HepG2 (cell line): ENCODE measurements at regions not wholly inside any gene's neighbourhood (a gene's known extent, or its start where the extent isn't known, plus 50 kb on each side); places are given as distances from the start of the nearest gene placed in this dataset.
A peak's percentile ranks its signal among the peaks of the same experiment; 100 is the strongest.

Experiments
- ATF6 ChIP-seq: sonication (generic); formaldehyde crosslinking; conservative IDR thresholded peaks from 2 replicates; pipeline ENCODE4 v1.4.0; 2020; ENCODE audit warnings: missing genetic modification reagents
- FIP1L1 ChIP-seq: fragments of 200-400 bp; formaldehyde crosslinking; IDR thresholded peaks from 2 replicates; pipeline ENCODE4 v1.6.1; 2018; ENCODE audit warnings: low read depth, mild to moderate bottlenecking, low read length, moderate library complexity, borderline replicate concordance; ENCODE audit not compliant: insufficient read depth
- FLYWCH1 ChIP-seq: sonication (generic); formaldehyde crosslinking; IDR thresholded peaks from 2 replicates; pipeline ENCODE4 v1.8.1; 2023; ENCODE audit warnings: mild to moderate bottlenecking, missing genetic modification reagents
- GZF1 ChIP-seq: sonication (generic); formaldehyde crosslinking; IDR thresholded peaks from 2 replicates; pipeline ENCODE4 v1.5.1; 2020; ENCODE audit warnings: mild to moderate bottlenecking, missing genetic modification reagents
- IRF1 ChIP-seq: sonication (generic); formaldehyde crosslinking; IDR thresholded peaks from 2 replicates; pipeline ENCODE4 v1.4.0; 2020; ENCODE audit warnings: low read depth, mild to moderate bottlenecking, missing genetic modification reagents
- KAT7 ChIP-seq: IDR thresholded peaks from 2 replicates; pipeline ENCODE4 v1.6.1; 2018; ENCODE audit warnings: borderline replicate concordance, missing compliant biosample characterization
- KDM1A ChIP-seq: IDR thresholded peaks from 2 replicates; pipeline ENCODE4 v1.6.1; 2016; ENCODE audit warnings: missing compliant biosample characterization
- MAX ChIP-seq: IDR thresholded peaks from 2 replicates; pipeline ENCODE4 v1.6.1; 2012; ENCODE audit warnings: inconsistent platforms
- MYC ChIP-seq: sonication (generic); formaldehyde crosslinking; IDR thresholded peaks from 2 replicates; pipeline ENCODE4 v1.9.0; 2021; ENCODE audit warnings: missing genetic modification reagents, borderline replicate concordance
- POLR2AphosphoS2 ChIP-seq: IDR thresholded peaks from 2 replicates; pipeline ENCODE4 v1.6.1; 2011; ENCODE audit warnings: low read depth, low read length, improper control_type of control experiment
- POLR2G ChIP-seq: fragments of 200-400 bp; formaldehyde crosslinking; IDR thresholded peaks from 2 replicates; pipeline ENCODE4 v1.6.1; 2018; ENCODE audit warnings: mild to moderate bottlenecking, low read depth, low read length, moderate library complexity
- RFX5 ChIP-seq: IDR thresholded peaks from 2 replicates; pipeline ENCODE4 v1.6.1; 2011; ENCODE audit warnings: low read depth, low read length, improper control_type of control experiment
- RNF2 ChIP-seq: fragments of 450-650 bp; conservative IDR thresholded peaks from 2 replicates; pipeline ENCODE4 v1.6.1; 2016; ENCODE audit warnings: low read depth
- SMAD9 ChIP-seq: sonication (generic); formaldehyde crosslinking; IDR thresholded peaks from 2 replicates; pipeline ENCODE4 v1.5.1; 2020; ENCODE audit warnings: mild to moderate bottlenecking, missing genetic modification reagents
- SMYD3 ChIP-seq: sonication (generic); formaldehyde crosslinking; IDR thresholded peaks from 2 replicates; pipeline ENCODE4 v1.8.1; 2023; ENCODE audit warnings: mild to moderate bottlenecking, missing genetic modification reagents
- THRA ChIP-seq: sonication (generic); formaldehyde crosslinking; IDR thresholded peaks from 2 replicates; pipeline ENCODE4 v1.4.0; 2020; ENCODE audit warnings: missing genetic modification reagents, borderline replicate concordance
- TOE1 ChIP-seq: sonication (generic); formaldehyde crosslinking; IDR thresholded peaks from 2 replicates; pipeline ENCODE4 v1.4.0; 2020; ENCODE audit warnings: mild to moderate bottlenecking, missing genetic modification reagents
- XRCC5 ChIP-seq: fragments of 200-400 bp; formaldehyde crosslinking; optimal IDR thresholded peaks from 2 replicates; pipeline ENCODE3; 2017; ENCODE audit warnings: mild to moderate bottlenecking, low read length
- YEATS2 ChIP-seq: sonication (generic); formaldehyde crosslinking; IDR thresholded peaks from 2 replicates; pipeline ENCODE4 v1.4.0; 2020; ENCODE audit warnings: missing genetic modification reagents, borderline replicate concordance
- ZBTB37 ChIP-seq: sonication (generic); formaldehyde crosslinking; IDR thresholded peaks from 2 replicates; pipeline ENCODE4 v1.4.0; 2020; ENCODE audit warnings: mild to moderate bottlenecking, missing genetic modification reagents
- ZFP91 ChIP-seq: sonication (generic); formaldehyde crosslinking; IDR thresholded peaks from 2 replicates; pipeline ENCODE4 v1.9.0; 2022; ENCODE audit warnings: missing genetic modification reagents, mild to moderate bottlenecking, borderline replicate concordance
- ZNF136 ChIP-seq: sonication (generic); formaldehyde crosslinking; IDR thresholded peaks from 2 replicates; pipeline ENCODE4 v1.8.1; 2022; ENCODE audit warnings: low read depth, mild to moderate bottlenecking, moderate library complexity, missing genetic modification reagents
- ZNF792 ChIP-seq: IDR thresholded peaks from 2 replicates; pipeline ENCODE4 v1.6.1; 2016

GRCh38 chr1:4267381-4268261, 367.5 kb upstream of the C1orf174 start (continued):
- TF ChIP-seq ZBTB37 (CRISPR knock-in tag) (no peak), SMYD3 (CRISPR knock-in tag) (no peak), GZF1 (no peak), TOE1 (CRISPR knock-in tag) (no peak), ATF6 (CRISPR knock-in tag) (no peak), KDM1A (CRISPR knock-in tag) (no peak), XRCC5 (peak; percentile 24), IRF1 (CRISPR knock-in tag) (no peak), ZNF792 (CRISPR knock-in tag) (no peak), ZFP91 (CRISPR knock-in tag) (peak; percentile 23; the same call in 1 of the 2 replicates), THRA (peak; percentile 97), SMAD9 (CRISPR knock-in tag) (no peak), RFX5 (no peak; the same call in 1 of the 2 replicates), FLYWCH1 (CRISPR knock-in tag) (no peak), YEATS2 (CRISPR knock-in tag) (no peak), ZNF136 (CRISPR knock-in tag) (no peak), FIP1L1 (no peak), POLR2G (peak; percentile 82), POLR2AphosphoS2 (no peak), MYC (peak; percentile 21; the same call in 1 of the 2 replicates), MAX (0 out of 2 replicates have a peak, but pooled peaks have one; percentile 22), KAT7 (CRISPR knock-in tag) (no peak), RNF2 (no peak; the same call in 1 of the 2 replicates)
